ENCODE measurements at regions not wholly inside any gene's neighbourhood (a gene's known extent, or its start where the extent isn't known, plus 50 kb on each side); places are given as distances from the start of the nearest gene placed in this dataset.

- TF ChIP-seq CTCF (conservative IDR thresholded peaks at IDR 0.05; ENCODE audit: low read length), result no peak
- TF ChIP-seq EZH2phosphoT487 (IDR thresholded peaks at IDR 0.05; ENCODE audit: borderline replicate concordance, low read depth, low read length), result no peak
These were observed 142.4 kb upstream of the IL12A start for GRCh38 chr3:159846255-159846654.

Measured in OCI-LY7 (cell line).